PC-3 (cell line): ENCODE measurements at regions not wholly inside any gene's neighbourhood (a gene's known extent, or its start where the extent isn't known, plus 50 kb on each side); places are given as distances from the start of the nearest gene placed in this dataset.

ENCODE experiments used
- CTCF ChIP-seq: fragments of 300-600 bp; sonication (generic); conservative IDR thresholded peaks from 2 replicates; pipeline ENCODE4 v1.5.1; 2017; ENCODE audit warnings: antibody characterized with exemption, low read depth, mild to moderate bottlenecking, low read length
- EZH2 ChIP-seq: fragments of 300-600 bp; sonication (generic); IDR thresholded peaks from one replicate; pipeline ENCODE4 v1.6.1; 2017; ENCODE audit warnings: antibody characterized with exemption, mild to moderate bottlenecking, low read length; ENCODE audit not compliant: unreplicated experiment
- EZH2phosphoT487 ChIP-seq: fragments of 300-600 bp; sonication (generic); IDR thresholded peaks from 2 replicates; pipeline ENCODE4 v1.6.1; 2018; ENCODE audit warnings: mild to moderate bottlenecking, antibody characterized with exemption, low read length, borderline replicate concordance

- TF ChIP-seq CTCF (no peak), EZH2 (no peak), EZH2phosphoT487 (no peak)
Measured at GRCh38 chr1:104028416-104029035, 278.8 kb downstream of the AMY1C start.
